ENCODE measurements at regions not wholly inside any gene's neighbourhood (a gene's known extent, or its start where the extent isn't known, plus 50 kb on each side); places are given as distances from the start of the nearest gene placed in this dataset.

DNA sequence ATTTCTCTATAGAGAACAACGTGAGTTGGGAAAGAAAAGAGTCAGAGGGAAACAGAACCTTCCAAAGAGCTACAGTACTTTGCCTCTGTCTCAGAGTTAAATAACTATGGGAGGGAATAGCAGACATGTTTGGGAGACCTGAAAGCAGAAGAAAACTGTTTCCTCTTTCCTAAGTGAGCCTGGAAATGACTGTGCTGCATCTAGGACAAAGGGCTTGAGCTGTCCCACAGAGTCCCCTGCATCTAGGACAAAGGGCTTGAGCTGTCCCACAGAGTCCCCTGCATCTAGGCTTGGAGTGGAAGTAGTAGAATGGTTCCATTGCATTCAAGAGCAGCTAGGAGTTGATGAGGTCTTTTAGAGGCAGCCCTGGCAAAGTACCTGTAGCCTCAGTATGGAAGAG, 149.7 kb downstream of the DKK1 start:
- Mint-ChIP-seq H3K4me3 (ENCODE audit: low read depth, unreplicated experiment) (no peak overlapping the region), H3K27ac (ENCODE audit: unreplicated experiment) (no peak overlapping the region), H3K36me3 (ENCODE audit: insufficient read depth, unreplicated experiment) (no peaks in the 10 kb centered on the region), H3K27me3 (ENCODE audit: unreplicated experiment) (no peaks in the 10 kb centered on the region), H3K9me3 (ENCODE audit: low read depth, unreplicated experiment) (no peaks in the 10 kb centered on the region), H3K4me1 (ENCODE audit: low read depth, unreplicated experiment) (no peaks in the 10 kb centered on the region)
- intact Hi-C loops (cut with micrococcal nuclease; ENCODE audit: unreplicated experiment): no loop called here
- no peak for DNase-seq
- TF ChIP-seq CTCF (IDR thresholded peaks at IDR 0.05; ENCODE audit: unreplicated experiment): no peak
- CTCF ChIA-PET: interaction anchor here (1.3 kb wide), 1 partner anchor 156 kb away, joined by 3 read pairs; no protein-coding TSS in a partner anchor
- no TSS peak for BruUV-seq (replicated peaks)

- no peak for TF ChIP-seq CTCF (IDR thresholded peaks at IDR 0.05; ENCODE audit: unreplicated experiment)
- no TSS peak for BruUV-seq (replicated peaks)
- no peak for DNase-seq
- Mint-ChIP-seq H3K4me3 (ENCODE audit: low read depth, unreplicated experiment) (no peak overlapping the region), H3K36me3 (ENCODE audit: insufficient read depth, unreplicated experiment) (no peaks in the 10 kb centered on the region), H3K9me3 (ENCODE audit: low read depth, unreplicated experiment) (no peaks in the 10 kb centered on the region), H3K27me3 (ENCODE audit: unreplicated experiment) (no peaks in the 10 kb centered on the region), H3K27ac (ENCODE audit: unreplicated experiment) (no peak overlapping the region), H3K4me1 (ENCODE audit: low read depth, unreplicated experiment) (no peaks in the 10 kb centered on the region)
- CTCF ChIA-PET: interaction anchor here (1.3 kb wide), 1 partner anchor 157 kb away, joined by 3 read pairs; no protein-coding TSS in a partner anchor
- intact Hi-C loops (cut with micrococcal nuclease; ENCODE audit: unreplicated experiment): no loop called here
Observed at GRCh38 chr10:52464368-52465124, 150.5 kb downstream of the DKK1 start.

DNA sequence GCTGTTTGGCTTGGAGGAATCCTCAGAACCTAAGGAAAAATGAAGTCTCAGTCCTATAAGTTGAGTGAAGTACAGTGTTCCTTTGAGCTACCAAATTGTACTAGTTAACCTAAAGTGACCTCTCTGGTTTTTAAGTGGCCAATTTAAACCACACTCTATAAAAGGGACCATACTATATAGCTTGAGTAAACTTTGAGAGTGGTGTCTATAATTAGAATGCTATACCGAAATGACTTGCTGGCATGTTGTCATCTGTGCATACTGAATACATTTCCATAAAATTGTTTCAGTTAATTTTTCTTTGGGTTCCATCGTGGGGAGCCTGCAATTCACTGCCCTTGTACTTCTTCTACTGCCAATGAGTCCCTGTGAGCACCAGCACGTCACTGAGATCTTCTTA, 151.1 kb downstream of the DKK1 start:
- DNase-seq: no peak
- Mint-ChIP-seq H3K4me1 (ENCODE audit: low read depth, unreplicated experiment) (no peaks in the 10 kb centered on the region), H3K27me3 (ENCODE audit: unreplicated experiment) (no peaks in the 10 kb centered on the region), H3K9me3 (ENCODE audit: low read depth, unreplicated experiment) (no peaks in the 10 kb centered on the region), H3K4me3 (ENCODE audit: low read depth, unreplicated experiment) (no peak overlapping the region), H3K27ac (ENCODE audit: unreplicated experiment) (no peak overlapping the region), H3K36me3 (ENCODE audit: insufficient read depth, unreplicated experiment) (no peaks in the 10 kb centered on the region)
- no peak for TF ChIP-seq CTCF (IDR thresholded peaks at IDR 0.05; ENCODE audit: unreplicated experiment)
- BruUV-seq (replicated peaks): no TSS peak
- CTCF ChIA-PET: no interaction called here
- intact Hi-C loops (cut with micrococcal nuclease; ENCODE audit: unreplicated experiment): no loop called here

GRCh38 chr10:52466464-52466863, 152.4 kb downstream of the DKK1 start:
- Mint-ChIP-seq H3K27me3 (ENCODE audit: unreplicated experiment) (no peaks in the 10 kb centered on the region), H3K4me1 (ENCODE audit: low read depth, unreplicated experiment) (peaks cover 1% of the 10 kb centered on the region), H3K27ac (ENCODE audit: unreplicated experiment) (no peak overlapping the region), H3K4me3 (ENCODE audit: low read depth, unreplicated experiment) (no peak overlapping the region), H3K36me3 (ENCODE audit: insufficient read depth, unreplicated experiment) (no peaks in the 10 kb centered on the region), H3K9me3 (ENCODE audit: low read depth, unreplicated experiment) (no peaks in the 10 kb centered on the region)
- CTCF ChIA-PET: no interaction called here
- TF ChIP-seq CTCF (IDR thresholded peaks at IDR 0.05; ENCODE audit: unreplicated experiment): no peak
- intact Hi-C loops (cut with micrococcal nuclease; ENCODE audit: unreplicated experiment): no loop called here
- no TSS peak for BruUV-seq (replicated peaks)
- no peak for DNase-seq
